ENCODE measurements at regions not wholly inside any gene's neighbourhood (a gene's known extent, or its start where the extent isn't known, plus 50 kb on each side); places are given as distances from the start of the nearest gene placed in this dataset.

GRCh38 chr16:65934443-65934842 is 432.0 kb upstream of the CDH5 start:
- DNase-seq (ENCODE audit: low read depth) = no peak
- TF ChIP-seq, protein P1, sequence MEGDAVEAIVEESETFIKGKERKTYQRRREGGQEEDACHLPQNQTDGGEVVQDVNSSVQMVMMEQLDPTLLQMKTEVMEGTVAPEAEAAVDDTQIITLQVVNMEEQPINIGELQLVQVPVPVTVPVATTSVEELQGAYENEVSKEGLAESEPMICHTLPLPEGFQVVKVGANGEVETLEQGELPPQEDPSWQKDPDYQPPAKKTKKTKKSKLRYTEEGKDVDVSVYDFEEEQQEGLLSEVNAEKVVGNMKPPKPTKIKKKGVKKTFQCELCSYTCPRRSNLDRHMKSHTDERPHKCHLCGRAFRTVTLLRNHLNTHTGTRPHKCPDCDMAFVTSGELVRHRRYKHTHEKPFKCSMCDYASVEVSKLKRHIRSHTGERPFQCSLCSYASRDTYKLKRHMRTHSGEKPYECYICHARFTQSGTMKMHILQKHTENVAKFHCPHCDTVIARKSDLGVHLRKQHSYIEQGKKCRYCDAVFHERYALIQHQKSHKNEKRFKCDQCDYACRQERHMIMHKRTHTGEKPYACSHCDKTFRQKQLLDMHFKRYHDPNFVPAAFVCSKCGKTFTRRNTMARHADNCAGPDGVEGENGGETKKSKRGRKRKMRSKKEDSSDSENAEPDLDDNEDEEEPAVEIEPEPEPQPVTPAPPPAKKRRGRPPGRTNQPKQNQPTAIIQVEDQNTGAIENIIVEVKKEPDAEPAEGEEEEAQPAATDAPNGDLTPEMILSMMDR (conservative IDR thresholded peaks at IDR 0.05; ENCODE audit: low read depth, low read length) = no peak
- H3K4me3 ChIP-seq (ENCODE audit: low read depth, low read length) = no peak overlapping the region

GRCh38 chr16:65933703-65934102 is 432.8 kb upstream of the CDH5 start:
- no peak for DNase-seq (ENCODE audit: low read depth)
- H3K4me3 ChIP-seq (ENCODE audit: low read depth, low read length) = no peak overlapping the region
- TF ChIP-seq, protein P1 (conservative IDR thresholded peaks at IDR 0.05; ENCODE audit: low read depth, low read length) = no peak

DNA sequence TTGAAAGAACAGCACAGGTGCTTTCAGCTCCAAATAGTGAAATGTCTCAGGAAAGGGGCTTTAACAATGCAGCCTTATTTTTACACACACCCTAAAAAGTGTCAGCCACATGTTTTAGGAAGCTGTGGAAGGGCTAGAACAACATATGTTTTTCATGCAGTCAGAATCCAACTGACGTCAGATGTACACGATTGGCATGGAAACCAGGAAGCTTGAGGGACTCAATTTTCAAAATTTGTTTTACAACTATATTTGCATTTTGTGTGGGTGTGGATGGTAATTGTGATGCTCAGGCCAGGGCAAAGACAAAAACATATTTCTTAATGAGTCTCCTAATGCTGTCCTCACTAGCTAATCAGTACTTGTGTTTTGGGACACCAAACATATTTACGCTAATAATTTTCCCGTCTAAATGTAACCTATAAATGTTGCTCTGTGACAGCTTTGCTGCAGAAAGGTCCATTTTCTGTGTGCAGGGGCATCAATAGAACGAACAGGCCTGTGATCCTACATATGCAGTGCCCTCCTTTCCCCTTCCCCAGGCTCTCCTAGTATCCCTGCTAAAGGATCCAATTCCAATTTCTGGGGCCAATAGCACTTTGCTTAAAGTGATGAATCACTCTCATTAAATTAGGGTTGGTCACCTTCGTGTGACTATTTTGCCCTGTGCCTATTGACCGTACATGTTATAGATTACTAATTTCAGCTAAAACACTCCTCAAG is 434.0 kb upstream of the CDH5 start:
- DNase-seq (ENCODE audit: low read depth) = no peak
- H3K4me3 ChIP-seq (ENCODE audit: low read depth, low read length) = no peak overlapping the region
- TF ChIP-seq, protein P1 (conservative IDR thresholded peaks at IDR 0.05; ENCODE audit: low read depth, low read length) = no peak

DNA sequence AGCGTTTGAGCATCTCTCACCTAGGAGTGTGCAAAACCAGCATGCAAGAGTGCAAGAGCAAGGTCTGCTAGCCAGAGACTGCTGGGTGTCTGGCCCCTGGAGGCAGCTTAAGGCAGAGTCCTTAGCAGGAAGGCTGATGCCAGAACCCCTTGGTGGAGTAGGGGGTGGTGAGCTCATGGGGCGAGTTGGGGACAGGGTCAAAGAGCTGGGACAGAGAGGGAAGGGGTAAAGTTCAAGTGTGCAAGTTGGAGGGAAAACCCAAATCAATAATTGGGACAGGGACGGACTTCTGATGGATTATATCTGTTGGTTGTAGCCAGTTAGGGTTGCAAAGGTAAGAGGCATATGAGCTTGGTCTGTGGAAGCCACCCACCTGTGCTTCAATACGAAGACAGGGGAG is 443.6 kb upstream of the CDH5 start:
- TF ChIP-seq, protein P1 (conservative IDR thresholded peaks at IDR 0.05; ENCODE audit: low read depth, low read length) = no peak
- H3K4me3 ChIP-seq (ENCODE audit: low read depth, low read length) = no peak overlapping the region
- no peak for DNase-seq (ENCODE audit: low read depth)

DNA sequence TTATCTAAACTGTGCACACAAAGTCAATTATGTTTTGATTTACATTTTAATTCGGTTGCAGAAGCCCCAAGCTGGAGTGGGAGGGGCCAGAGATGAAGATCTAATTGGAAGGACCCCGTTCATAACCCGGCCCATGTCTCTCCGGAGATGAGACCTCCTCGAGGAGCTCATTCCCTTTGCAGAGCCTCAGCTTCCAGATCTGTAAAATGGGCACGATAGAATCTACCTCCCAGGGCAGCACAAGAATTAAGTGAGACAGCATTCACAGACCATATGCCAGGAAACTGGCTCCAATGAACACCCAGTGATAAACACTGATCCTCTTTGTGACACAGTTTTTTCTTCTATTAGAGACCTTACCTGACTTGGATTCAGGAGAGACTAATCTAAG is 446.5 kb upstream of the CDH5 start:
- no peak overlapping the region for H3K4me3 ChIP-seq (ENCODE audit: low read depth, low read length)
- TF ChIP-seq, protein P1 (conservative IDR thresholded peaks at IDR 0.05; ENCODE audit: low read depth, low read length) = no peak
- no peak for DNase-seq (ENCODE audit: low read depth)

DNA sequence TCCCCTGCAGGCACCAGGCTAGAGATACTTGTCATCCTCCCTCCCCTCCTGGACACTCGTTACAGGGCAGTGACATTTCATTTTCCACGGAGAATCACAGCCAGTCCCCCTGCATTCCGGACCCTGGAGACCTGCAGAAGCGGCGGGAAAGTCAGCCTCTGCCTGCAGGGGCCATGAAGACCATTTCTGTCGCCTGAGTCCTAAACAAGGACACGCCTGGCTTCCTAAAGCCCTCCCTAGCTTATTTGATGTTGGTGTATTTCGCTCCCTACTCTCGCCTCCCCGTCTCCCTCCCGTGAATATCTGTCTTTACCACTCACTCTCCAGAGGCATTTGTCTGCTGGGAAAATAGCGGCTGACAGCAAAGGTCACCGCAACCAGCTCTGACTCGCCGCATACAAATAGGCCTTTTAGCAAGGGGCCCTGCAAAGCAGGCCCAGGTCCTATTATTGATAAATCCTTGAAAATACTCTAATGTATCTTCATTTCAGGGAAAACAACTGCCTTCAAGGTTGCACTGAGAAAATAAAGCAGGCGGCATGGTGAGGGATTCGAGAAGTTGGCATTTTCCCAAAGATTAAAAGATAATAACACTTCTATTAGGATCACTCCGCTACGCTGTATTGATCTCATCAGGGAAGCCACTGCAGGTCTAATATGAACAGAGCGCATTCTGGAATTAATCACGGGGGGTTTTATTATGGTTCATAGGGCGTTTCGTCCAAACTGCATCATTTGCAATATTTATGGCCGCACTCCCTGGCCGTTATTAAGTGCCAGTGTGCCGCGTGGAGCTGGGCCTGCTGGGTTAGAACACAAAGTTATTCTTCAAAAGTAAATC is 447.1 kb upstream of the CDH5 start:
- H3K4me3 ChIP-seq (ENCODE audit: low read depth, low read length) = no peak overlapping the region
- TF ChIP-seq, protein P1 (conservative IDR thresholded peaks at IDR 0.05; ENCODE audit: low read depth, low read length) = no peak
- DNase-seq (ENCODE audit: low read depth) = no peak

All from choroid plexus epithelial cell (primary cell).